ENCODE measurements at regions not wholly inside any gene's neighbourhood (a gene's known extent, or its start where the extent isn't known, plus 50 kb on each side); places are given as distances from the start of the nearest gene placed in this dataset.
A peak's percentile ranks its signal among the peaks of the same experiment; 100 is the strongest.

DNA sequence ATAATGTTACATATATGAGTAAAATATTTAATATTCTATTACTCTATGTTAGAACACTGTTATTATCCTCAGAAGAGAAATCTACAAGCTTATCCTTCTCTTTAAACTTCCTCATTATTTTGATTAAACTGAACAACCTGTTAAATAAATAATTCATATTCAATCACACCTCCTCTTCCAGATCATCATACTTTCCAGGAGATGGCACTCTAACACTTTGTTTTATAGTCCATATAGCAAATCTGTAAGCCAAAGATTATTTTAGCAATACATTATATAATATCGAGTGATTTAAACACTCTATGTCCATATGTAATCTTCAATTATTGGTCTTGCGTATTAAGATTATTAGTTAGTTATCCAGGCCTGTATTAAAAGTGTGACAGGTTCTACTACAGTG, 694.1 kb downstream of the ANKRD7 start:
- TF ChIP-seq POLR2A (IDR thresholded peaks at IDR 0.05; ENCODE audit: low read depth, low read length) = no peak
- TF ChIP-seq SMC3 (IDR thresholded peaks at IDR 0.05; ENCODE audit: low read depth, low read length) = no peak
- peak; percentile 46 for TF ChIP-seq CTCF (conservative IDR thresholded peaks at IDR 0.05; ENCODE audit: low read depth, low read length)
- no peak for TF ChIP-seq MXI1 (IDR thresholded peaks at IDR 0.05; ENCODE audit: borderline replicate concordance, low read depth, low read length)
- TF ChIP-seq, protein P1, sequence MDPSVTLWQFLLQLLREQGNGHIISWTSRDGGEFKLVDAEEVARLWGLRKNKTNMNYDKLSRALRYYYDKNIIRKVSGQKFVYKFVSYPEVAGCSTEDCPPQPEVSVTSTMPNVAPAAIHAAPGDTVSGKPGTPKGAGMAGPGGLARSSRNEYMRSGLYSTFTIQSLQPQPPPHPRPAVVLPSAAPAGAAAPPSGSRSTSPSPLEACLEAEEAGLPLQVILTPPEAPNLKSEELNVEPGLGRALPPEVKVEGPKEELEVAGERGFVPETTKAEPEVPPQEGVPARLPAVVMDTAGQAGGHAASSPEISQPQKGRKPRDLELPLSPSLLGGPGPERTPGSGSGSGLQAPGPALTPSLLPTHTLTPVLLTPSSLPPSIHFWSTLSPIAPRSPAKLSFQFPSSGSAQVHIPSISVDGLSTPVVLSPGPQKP (IDR thresholded peaks at IDR 0.05; ENCODE audit: borderline replicate concordance, low read depth, low read length) = no peak
- no peak for TF ChIP-seq BHLHE40 (IDR thresholded peaks at IDR 0.05; ENCODE audit: low read depth, low read length)
- TF ChIP-seq RFX5 (IDR thresholded peaks at IDR 0.05; ENCODE audit: low read depth, low read length) = no peak
- TF ChIP-seq CEBPB (IDR thresholded peaks at IDR 0.05; ENCODE audit: low read depth, low read length) = no peak
- no peak for TF ChIP-seq RCOR1 (IDR thresholded peaks at IDR 0.05; ENCODE audit: insufficient replicate concordance, low read length)
- TF ChIP-seq MAFK (IDR thresholded peaks at IDR 0.05; ENCODE audit: low read depth, low read length) = no peak
- 0 out of 2 replicates have a peak, but pooled peaks have one; percentile 14 for TF ChIP-seq RAD21 (IDR thresholded peaks at IDR 0.05; ENCODE audit: low read length)

Measured in IMR-90 (cell line).